Pancreas (tissue), 10 donors: ENCODE measurements at regions not wholly inside any gene's neighbourhood (a gene's known extent, or its start where the extent isn't known, plus 50 kb on each side); places are given as distances from the start of the nearest gene placed in this dataset.

Source experiments
- ATAC-seq, 4 donors: fragments of 200-7000 bp; cut with Tn5 transposase; one replicate each; pipeline versions ENCODE4 v1.8.0 to v1.9.1; 2020; ENCODE audit warnings: mild to moderate bottlenecking in 4 of 4, moderate library complexity in 4 of 4
- DNase-seq, 6 donors: peaks; one replicate each; pipeline ENCODE4 v3.0.0-alpha.2; 2020
- FAIRE-seq: peaks from 2 replicates; lab custom pipeline; 2012; peaks lifted over from hg19 to GRCh38; lab: Jason Lieb, UNC
- H3K27ac ChIP-seq, 4 donors: fragments of 200-600 bp; sonication (generic); 1 replicate in 3 of 4; 2 replicates in 1 of 4; pipeline versions ENCODE4 v1.5.0 to v1.8.0; 2020
- H3K27me3 ChIP-seq, 4 donors: fragments of 200-600 bp; one replicate each; pipeline ENCODE4 v1.8.0; 2021
- H3K36me3 ChIP-seq, 3 donors: fragments of 200-600 bp; sonication (generic) in 1 of 3; one replicate each; pipeline versions ENCODE4 v1.5.0 to v1.8.0; 2020 to 2021
- H3K4me1 ChIP-seq, 3 donors: fragments of 200-600 bp; one replicate each; pipeline ENCODE4 v1.8.0; 2021
- H3K4me3 ChIP-seq, 4 donors: fragments of 200-600 bp; sonication (generic) in 2 of 4; one replicate each; pipeline versions ENCODE4 v1.5.0 to v1.8.0; 2020 to 2021
- H3K9me3 ChIP-seq, 4 donors: fragments of 200-600 bp; one replicate each; pipeline ENCODE4 v1.8.0; 2021
- CTCF ChIP-seq, 4 donors: fragments of 200-600 bp; sonication (generic) in 3 of 4; IDR thresholded peaks; one replicate each; pipeline versions ENCODE4 v1.5.0 to v1.8.0; 2021; ENCODE audit warnings: antibody characterized with exemption in 4 of 4
- WGBS, 2 donors: extraction: QIAGEN DNeasy Blood & Tissue Kit; methylation state at CpG; one replicate each; pipeline ENCODE4 v1.1.7; 2013; 5-methylcytosine and 5-hydroxymethylcytosine counted together
- intact Hi-C, 3 donors: fragments of 100-400 bp; cut with DNase I; formaldehyde crosslinking; loops; one replicate each; pipeline versions ENCODE4 v1.11.1 to v1.14.2; 2022
- donor health status: healthy with polysubstance abuse.
- donor health status: DM: no; HTN: no; CAD: no; lungs with moderate emphysema.
- donor health status: DM: no; HTN: no; CAD: no.
- donor health status: control.
- donor health status: control.
- donor health status: Bipolar disorder and iron deficiency.
- donor health status: DM: yes; HTN: yes; CAD: no.
- donor health status: DM: no; HTN: no; CAD: no.
- donor health status: DM: no; HTN: no; CAD: no.
- donor health status: DM: yes; HTN: yes; CAD: no.

GRCh38 chr1:79732950-79733349 lies 726.4 kb upstream of the ADGRL4 start:
- no peaks in the 10 kb centered on the region for H3K36me3 ChIP-seq
- H3K27ac ChIP-seq, result no peak overlapping the region
- DNase-seq, result no peak
- TF ChIP-seq CTCF (IDR thresholded peaks at IDR 0.05), result no peak
- H3K4me3 ChIP-seq, result no peak overlapping the region
- H3K27me3 ChIP-seq, result no peaks in the 10 kb centered on the region
- H3K4me1 ChIP-seq, result no peaks in the 10 kb centered on the region
- FAIRE-seq, result no peak
- H3K9me3 ChIP-seq, result no peaks in the 10 kb centered on the region
- ATAC-seq, result no peak
- intact Hi-C loops, result no loop called here

- DNase-seq, result no peak
- WGBS, 2 donors, result 77 to 80% methylated on average over 2 of the region's 2 CpGs
- H3K4me3 ChIP-seq, result no peak overlapping the region
- H3K27ac ChIP-seq, result no peak overlapping the region
- no peak for FAIRE-seq
- H3K27me3 ChIP-seq, result no peaks in the 10 kb centered on the region
- no peaks in the 10 kb centered on the region for H3K9me3 ChIP-seq
- no peaks in the 10 kb centered on the region for H3K36me3 ChIP-seq
- no peak for TF ChIP-seq CTCF (IDR thresholded peaks at IDR 0.05)
- ATAC-seq, result no peak
- intact Hi-C loops, result no loop called here
- no peaks in the 10 kb centered on the region for H3K4me1 ChIP-seq
Observed at GRCh38 chr1:79726911-79727310, 720.4 kb upstream of the ADGRL4 start.

GRCh38 chr1:79726321-79726720 lies 719.8 kb upstream of the ADGRL4 start:
- FAIRE-seq (no peak), ATAC-seq (no peak), DNase-seq (no peak)
- 66 to 85% methylated on average over 2 of the region's 2 CpGs for WGBS, 2 donors
- Histone ChIP-seq H3K27ac (no peak overlapping the region), H3K36me3 (no peaks in the 10 kb centered on the region), H3K4me1 (no peaks in the 10 kb centered on the region), H3K27me3 (no peaks in the 10 kb centered on the region), H3K9me3 (no peaks in the 10 kb centered on the region), H3K4me3 (no peak overlapping the region)
- intact Hi-C loops, result no loop called here
- no peak for TF ChIP-seq CTCF (IDR thresholded peaks at IDR 0.05)

- TF ChIP-seq CTCF (IDR thresholded peaks at IDR 0.05), result no peak
- H3K27ac ChIP-seq, result no peak overlapping the region
Observed at GRCh38 chr1:79716447-79716846, 709.9 kb upstream of the ADGRL4 start.

GRCh38 chr1:79714664-79715063 lies 708.1 kb upstream of the ADGRL4 start:
- no peak for DNase-seq
- Histone ChIP-seq H3K27me3 (no peaks in the 10 kb centered on the region), H3K4me1 (no peaks in the 10 kb centered on the region), H3K27ac (no peak overlapping the region), H3K4me3 (no peak overlapping the region), H3K36me3 (no peaks in the 10 kb centered on the region), H3K9me3 (no peaks in the 10 kb centered on the region)
- intact Hi-C loops, result no loop called here
- TF ChIP-seq CTCF (IDR thresholded peaks at IDR 0.05), result no peak
- no peak for FAIRE-seq
- ATAC-seq, result no peak

More at GRCh38 chr1:79716447-79716846, 709.9 kb upstream of the ADGRL4 start:
- intact Hi-C loops, result no loop called here
- Histone ChIP-seq H3K27me3 (no peaks in the 10 kb centered on the region), H3K4me3 (no peak overlapping the region), H3K4me1 (no peaks in the 10 kb centered on the region), H3K36me3 (no peaks in the 10 kb centered on the region), H3K9me3 (no peaks in the 10 kb centered on the region)
- DNase-seq (no peak), ATAC-seq (peak in 1 of 4 donors; percentile 34), FAIRE-seq (no peak)
